HG02981 (cell line): ENCODE measurements at regions not wholly inside any gene's neighbourhood (a gene's known extent, or its start where the extent isn't known, plus 50 kb on each side); places are given as distances from the start of the nearest gene placed in this dataset.

ENCODE experiments used
- ATAC-seq: cut with Tn5 transposase; IDR thresholded peaks from one replicate; pipeline ENCODE4 v1.9.1; 2021; ENCODE audit warnings: mild to moderate bottlenecking, moderate library complexity; ENCODE audit not compliant: unreplicated experiment

- ATAC-seq = no peak
These were observed 128.4 kb upstream of the CAMK1G start for GRCh38 chr1:209455145-209455544.

- ATAC-seq = no peak
These were observed 127.7 kb upstream of the CAMK1G start for GRCh38 chr1:209455661-209456358.

GRCh38 chr1:209456878-209457277, 126.6 kb upstream of the CAMK1G start:
- no peak for ATAC-seq

GRCh38 chr1:209457401-209458125, 126.0 kb upstream of the CAMK1G start:
- ATAC-seq = no peak

- ATAC-seq = no peak
These were observed 124.6 kb upstream of the CAMK1G start for GRCh38 chr1:209458921-209459320.

DNA sequence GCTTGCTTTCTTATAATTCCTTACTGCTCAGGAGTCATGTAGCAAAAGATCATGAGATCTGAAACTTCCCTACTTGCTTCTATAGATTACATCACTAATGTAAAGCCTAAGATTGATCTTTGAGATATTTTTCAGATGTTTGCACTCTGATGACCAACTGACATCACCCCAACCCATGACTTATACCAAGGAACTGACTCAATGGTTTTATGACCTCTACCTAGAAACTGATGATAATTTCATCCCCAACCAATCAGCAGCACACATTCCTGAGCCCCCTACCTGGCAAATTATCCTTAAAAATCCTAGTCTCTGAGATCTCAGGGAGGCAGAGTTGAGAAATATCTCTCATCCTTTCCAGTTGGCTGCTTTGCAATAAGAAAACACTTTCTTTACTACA, 122.3 kb upstream of the CAMK1G start:
- no peak for ATAC-seq

DNA sequence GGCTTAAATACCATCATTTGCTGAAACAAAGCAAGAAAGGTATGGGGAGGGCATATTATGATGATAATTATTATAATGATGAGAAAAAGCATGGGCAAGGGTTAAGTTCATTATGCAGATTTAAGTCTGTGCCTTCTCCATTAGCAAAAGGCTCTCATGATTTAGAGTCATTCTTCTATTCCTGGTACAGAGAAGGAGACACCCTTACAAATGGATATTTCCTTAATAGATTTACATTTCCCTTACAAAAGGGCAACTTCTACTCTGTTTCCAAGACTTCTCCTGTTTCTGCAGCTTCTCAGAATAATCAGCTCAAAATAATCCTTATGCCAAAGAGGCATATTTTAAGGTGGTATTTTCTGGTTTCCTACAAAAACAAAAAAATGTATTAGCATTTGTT, 121.1 kb upstream of the CAMK1G start:
- ATAC-seq = no peak

DNA sequence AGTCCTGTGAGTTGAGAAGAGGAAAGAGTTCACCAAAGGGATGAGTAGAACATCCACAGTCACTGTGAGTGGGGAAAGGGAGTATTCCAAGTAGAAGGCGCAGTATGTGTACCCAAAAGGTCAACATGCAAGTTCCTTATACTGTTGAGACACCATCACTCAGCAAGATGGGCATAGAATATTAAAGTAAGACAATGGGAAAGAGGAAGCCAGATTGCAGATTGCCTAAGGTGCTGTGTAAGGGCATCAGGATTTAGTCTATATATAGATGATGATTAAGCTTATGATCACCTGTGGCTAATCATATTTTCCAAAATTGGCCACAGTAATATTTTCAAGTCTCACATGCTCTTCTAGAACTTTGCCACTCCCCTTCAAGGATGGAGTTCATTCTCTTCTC, 120.1 kb upstream of the CAMK1G start:
- ATAC-seq = no peak

DNA sequence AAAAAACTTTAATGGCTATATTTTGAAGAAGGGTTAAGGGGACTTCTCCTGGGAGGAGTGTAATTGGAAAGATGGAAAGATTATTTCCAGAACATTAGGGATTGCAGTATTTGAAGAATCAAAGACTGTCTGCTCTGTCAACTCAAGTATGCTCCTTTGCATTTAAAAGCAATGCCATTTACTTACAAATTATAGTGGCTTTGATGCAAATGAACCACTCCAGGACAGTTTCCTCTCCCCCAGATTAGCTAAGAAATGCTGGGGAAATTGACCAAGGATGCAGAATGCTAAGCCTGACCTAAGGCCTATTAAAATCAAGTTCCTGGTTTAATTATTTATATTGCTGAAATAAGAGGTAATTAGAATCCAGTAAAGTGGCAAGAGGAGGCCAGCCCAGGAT, 110.5 kb upstream of the CAMK1G start:
- ATAC-seq = no peak

- ATAC-seq = no peak
These were observed 103.2 kb upstream of the CAMK1G start for GRCh38 chr1:209480345-209480744.

DNA sequence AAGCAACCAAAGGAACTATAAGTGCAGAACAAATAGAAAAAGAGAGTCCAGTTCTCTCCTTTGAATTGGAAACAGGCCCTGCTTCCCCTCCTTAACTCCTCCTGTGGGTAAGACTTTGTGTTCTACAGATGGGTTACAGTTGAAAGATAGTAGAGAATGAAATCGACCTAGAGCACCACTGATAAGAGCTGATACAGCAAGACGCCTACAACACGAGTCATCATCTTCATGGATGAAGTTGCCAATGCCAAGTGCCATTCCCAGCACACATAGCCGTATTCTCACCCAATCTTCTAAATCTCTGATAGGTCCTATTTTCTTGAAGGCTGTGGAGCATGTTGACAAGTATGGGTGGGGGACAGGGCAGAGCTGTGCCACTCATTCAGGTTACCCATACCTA, 99.8 kb upstream of the CAMK1G start:
- no peak for ATAC-seq

DNA sequence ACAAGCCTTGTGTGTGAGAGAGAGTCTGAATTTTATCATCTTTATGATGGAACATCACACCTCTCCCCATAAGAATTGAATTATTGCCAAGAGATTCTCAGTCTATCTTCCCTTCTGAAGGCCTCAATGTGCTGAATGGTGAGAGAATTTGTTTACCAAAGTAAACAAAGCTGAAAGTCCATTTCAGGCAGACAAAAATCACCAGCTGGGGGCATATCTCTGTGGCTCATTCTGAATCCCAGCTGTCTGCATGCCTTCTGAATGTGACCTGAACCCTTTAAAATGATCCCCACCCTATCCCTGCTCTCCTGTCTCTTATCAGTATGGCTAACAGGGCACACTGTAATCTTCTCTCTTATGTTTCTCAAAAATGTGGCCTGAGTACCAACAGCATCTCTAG, 99.1 kb upstream of the CAMK1G start:
- ATAC-seq = no peak

- ATAC-seq = no peak
These were observed 98.3 kb upstream of the CAMK1G start for GRCh38 chr1:209485167-209485566.

- ATAC-seq = no peak
These were observed 97.8 kb upstream of the CAMK1G start for GRCh38 chr1:209485751-209486150.

DNA sequence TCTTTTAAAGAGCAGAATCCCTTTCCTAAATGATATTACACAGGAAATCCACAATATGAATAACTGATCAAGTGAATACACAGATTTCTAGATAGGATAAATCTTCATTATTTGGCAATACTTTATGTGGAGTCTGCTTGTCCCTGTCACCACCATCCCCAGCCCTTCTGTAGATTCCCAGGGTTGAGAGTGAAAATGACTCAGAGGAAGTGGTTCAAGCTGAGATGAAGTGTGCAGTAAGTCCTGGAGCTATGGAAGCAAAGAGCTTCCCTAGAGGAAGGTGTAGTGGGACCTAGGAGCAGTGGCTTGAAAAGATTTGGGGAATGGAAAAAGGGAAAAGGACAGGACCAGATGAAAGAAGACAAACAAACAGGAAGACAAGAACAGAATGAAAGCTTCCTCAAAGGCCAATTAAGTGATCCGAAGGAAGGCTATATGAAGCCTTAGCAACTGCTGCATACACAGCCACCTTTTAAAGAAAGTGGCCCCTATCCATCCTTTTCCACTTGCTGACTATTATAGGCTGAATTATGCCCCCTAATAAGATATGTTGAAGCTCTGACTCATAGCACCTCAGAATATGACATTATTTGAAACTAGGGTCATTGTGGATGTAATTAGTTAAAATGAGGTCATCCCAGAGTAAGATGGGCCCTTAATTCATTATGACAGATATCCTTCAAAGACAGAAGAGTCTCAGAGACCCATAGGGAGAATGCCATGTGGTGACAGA, 96.5 kb upstream of the CAMK1G start:
- no peak for ATAC-seq

DNA sequence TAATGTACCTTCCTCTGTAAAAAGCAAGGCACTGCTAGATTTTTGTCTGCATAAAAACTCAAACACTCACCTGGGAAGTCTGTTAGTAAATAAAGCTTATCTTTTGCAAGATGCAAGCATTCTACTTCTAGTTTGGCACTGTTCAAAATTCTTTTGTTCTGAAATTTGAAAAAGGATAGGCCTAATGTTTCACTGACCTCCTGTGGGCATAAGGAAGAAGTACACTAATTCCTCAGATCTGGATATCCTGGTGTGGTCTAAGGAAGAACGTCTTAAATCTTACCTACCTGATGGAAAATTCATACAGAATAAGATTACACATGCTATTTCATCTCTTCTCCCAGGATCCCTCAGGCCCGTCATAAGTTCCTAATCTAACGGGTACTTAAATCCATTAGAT, 93.5 kb upstream of the CAMK1G start:
- ATAC-seq = no peak

- no peak for ATAC-seq
These were observed 92.5 kb upstream of the CAMK1G start for GRCh38 chr1:209491031-209491430.

- ATAC-seq = no peak
These were observed 92.0 kb upstream of the CAMK1G start for GRCh38 chr1:209491496-209491895.

- ATAC-seq = no peak
These were observed 91.6 kb upstream of the CAMK1G start for GRCh38 chr1:209491897-209492296.

- no peak for ATAC-seq
These were observed 90.0 kb upstream of the CAMK1G start for GRCh38 chr1:209493559-209493958.

GRCh38 chr1:209497729-209498128, 85.8 kb upstream of the CAMK1G start:
- ATAC-seq = no peak

DNA sequence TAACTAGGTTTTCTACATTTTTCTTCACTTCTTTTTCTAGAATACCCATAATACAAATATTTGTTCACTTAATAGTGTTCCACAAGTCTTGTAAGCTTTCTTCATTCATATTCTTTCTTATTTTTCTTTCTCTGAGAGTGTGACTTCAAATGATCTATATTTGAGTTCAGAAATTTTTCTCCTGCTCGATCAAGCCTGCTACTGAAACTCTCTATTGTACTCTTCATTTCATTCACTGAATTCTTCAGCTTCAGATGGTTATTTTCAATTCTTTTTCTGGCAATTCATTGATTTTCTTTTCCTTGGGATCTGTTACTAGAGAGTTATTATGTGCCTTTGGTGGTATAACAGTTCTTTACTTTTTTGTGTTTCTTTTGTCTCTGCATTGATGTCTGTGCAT, 82.5 kb upstream of the CAMK1G start:
- no peak for ATAC-seq
